ENCODE measurements at regions not wholly inside any gene's neighbourhood (a gene's known extent, or its start where the extent isn't known, plus 50 kb on each side); places are given as distances from the start of the nearest gene placed in this dataset.

GRCh38 chr12:39178837-39179236 is 264.1 kb downstream of the KIF21A start:
- H3K9me2 ChIP-seq (ENCODE audit: insufficient read depth) = no peaks in the 10 kb centered on the region
- no peak for DNase-seq (ENCODE audit: low read depth, low spot score)
- no peak overlapping the region for H3K4me3 ChIP-seq (replicated peaks in 1 of 2; ENCODE audit: low read depth in 1 of 2, low read length in 2 of 2)
- TF ChIP-seq SP1 (IDR thresholded peaks at IDR 0.05; ENCODE audit: low read depth) (no peak), MAX (IDR thresholded peaks at IDR 0.05) (no peak), ELF1 (IDR thresholded peaks at IDR 0.05; ENCODE audit: borderline replicate concordance, low read depth) (no peak), TCF7L2 (IDR thresholded peaks at IDR 0.05; ENCODE audit: borderline replicate concordance, extremely low read depth, insufficient read depth, insufficient read length) (no peak), CBX3 (IDR thresholded peaks at IDR 0.05; ENCODE audit: low read depth) (no peak), YY1 (IDR thresholded peaks at IDR 0.05; ENCODE audit: extremely low read depth, insufficient replicate concordance, low read depth, low read length) (no peak), SRF (IDR thresholded peaks at IDR 0.05; ENCODE audit: low read depth) (no peak), POLR2AphosphoS5 (IDR thresholded peaks at IDR 0.05; ENCODE audit: low read depth, low read length) (no peak), SIN3A (IDR thresholded peaks at IDR 0.05; ENCODE audit: low read depth) (no peak), CEBPB (IDR thresholded peaks at IDR 0.05; ENCODE audit: low read depth) (no peak), POLR2A (IDR thresholded peaks at IDR 0.05; ENCODE audit: borderline replicate concordance, extremely low read depth, insufficient read depth, insufficient read length) (no peak), JUND (IDR thresholded peaks at IDR 0.05) (no peak), ZNF274 (IDR thresholded peaks at IDR 0.05; ENCODE audit: low read depth, low read length) (no peak), EZH2 (IDR thresholded peaks at IDR 0.05) (no peak), ZBTB33 (IDR thresholded peaks at IDR 0.05; ENCODE audit: extremely low read depth, insufficient replicate concordance, low read length) (no peak), RAD21 (IDR thresholded peaks at IDR 0.05; ENCODE audit: low read depth) (no peak), ZFX (IDR thresholded peaks at IDR 0.05) (no peak), REST (IDR thresholded peaks at IDR 0.05; ENCODE audit: low read depth) (no peak)
- H3K79me2 ChIP-seq (ENCODE audit: insufficient read depth, low read length) = no peaks in the 10 kb centered on the region
- POLR2A ChIA-PET = no interaction called here
- H3K27me3 ChIP-seq (ENCODE audit: insufficient read depth, low read length) = no peaks in the 10 kb centered on the region
- no peak overlapping the region for H3K27ac ChIP-seq (ENCODE audit: low read depth, low read length)
- RAD21 ChIA-PET (ENCODE audit: low non-redundant PET in 1 of 2, low total read pairs in 2 of 2, uncharacterized antibody in 2 of 2, unreplicated experiment in 2 of 2) = no interaction called here
- H3K36me3 ChIP-seq (ENCODE audit: control insufficient read depth in 1 of 2, insufficient read depth in 2 of 2, low read length in 2 of 2) = no peaks in the 10 kb centered on the region
- H3K9me3 ChIP-seq (ENCODE audit: control insufficient read depth in 1 of 2, insufficient read depth in 1 of 2, low read depth in 1 of 2, low read length in 2 of 2) = no peaks in the 10 kb centered on the region
- H4K20me1 ChIP-seq (ENCODE audit: insufficient read depth) = no peaks in the 10 kb centered on the region
- H2AFZ ChIP-seq (ENCODE audit: low read depth, low read length, poor library complexity, severe bottlenecking) = no peak overlapping the region
- no peaks in the 10 kb centered on the region for H3K4me1 ChIP-seq (ENCODE audit: control insufficient read depth in 1 of 2, insufficient read depth in 2 of 2, low read length in 2 of 2)
- no TSS peak for BruUV-seq (replicated peaks)
- no peak for ATAC-seq
- H3K9ac ChIP-seq (ENCODE audit: low read length) = no peak overlapping the region
- intact Hi-C loops (cut with micrococcal nuclease) = loop anchor here (10.0 kb wide), 1 partner anchor 46 kb away; no protein-coding TSS in a partner anchor
- CTCF ChIA-PET = no interaction called here
- H3K4me2 ChIP-seq (ENCODE audit: low read length) = no peak overlapping the region
